ENCODE measurements at regions not wholly inside any gene's neighbourhood (a gene's known extent, or its start where the extent isn't known, plus 50 kb on each side); places are given as distances from the start of the nearest gene placed in this dataset.
"Not testable (repeated sequence)": the region's sequence is repeated elsewhere in the genome, so short reads cannot be mapped to it uniquely, and the experiment has no call there.

GRCh38 chr2:16217741-16218140, 277.4 kb downstream of the MYCN start:
- not testable (repeated sequence) for DNase-seq (ENCODE audit: low spot score)

- DNase-seq (ENCODE audit: low spot score), result no peak
Measured at GRCh38 chr2:16217291-16217690, 276.9 kb downstream of the MYCN start.

- no peak for DNase-seq (ENCODE audit: low spot score)
Measured at GRCh38 chr2:16216558-16216945, 276.2 kb downstream of the MYCN start.

GRCh38 chr2:16215902-16216557, 275.7 kb downstream of the MYCN start:
- DNase-seq (ENCODE audit: low spot score), result no peak

- no peak for DNase-seq (ENCODE audit: low spot score)
Measured at GRCh38 chr2:16214861-16215260, 274.5 kb downstream of the MYCN start.

- no peak for DNase-seq (ENCODE audit: low spot score)
Measured at GRCh38 chr2:16214391-16214790, 274.0 kb downstream of the MYCN start.

- DNase-seq (ENCODE audit: low spot score), result no peak
Measured at GRCh38 chr2:16212321-16212720, 272.0 kb downstream of the MYCN start.

- DNase-seq (ENCODE audit: low spot score), result no peak
Measured at GRCh38 chr2:16211341-16211740, 271.0 kb downstream of the MYCN start.

- no peak for DNase-seq (ENCODE audit: low spot score)
Measured at GRCh38 chr2:16210841-16211240, 270.5 kb downstream of the MYCN start.

GRCh38 chr2:16209799-16210198, 269.4 kb downstream of the MYCN start:
- no peak for DNase-seq (ENCODE audit: low spot score)

- no peak for DNase-seq (ENCODE audit: low spot score)
Measured at GRCh38 chr2:16208921-16209320, 268.6 kb downstream of the MYCN start.

GRCh38 chr2:16208241-16208797, 268.0 kb downstream of the MYCN start:
- DNase-seq (ENCODE audit: low spot score), result no peak

- no peak for DNase-seq (ENCODE audit: low spot score)
Measured at GRCh38 chr2:16207611-16208010, 267.3 kb downstream of the MYCN start.

GRCh38 chr2:16207151-16207550, 266.8 kb downstream of the MYCN start:
- DNase-seq (ENCODE audit: low spot score), result no peak

GRCh38 chr2:16206191-16206944, 266.0 kb downstream of the MYCN start:
- no peak for DNase-seq (ENCODE audit: low spot score)

- DNase-seq (ENCODE audit: low spot score), result no peak
Measured at GRCh38 chr2:16205631-16206030, 265.3 kb downstream of the MYCN start.

- no peak for DNase-seq (ENCODE audit: low spot score)
Measured at GRCh38 chr2:16204886-16205620, 264.7 kb downstream of the MYCN start.

GRCh38 chr2:16204251-16204650, 263.9 kb downstream of the MYCN start:
- DNase-seq (ENCODE audit: low spot score), result no peak

- no peak for DNase-seq (ENCODE audit: low spot score)
Measured at GRCh38 chr2:16203691-16204090, 263.3 kb downstream of the MYCN start.

GRCh38 chr2:16203069-16203468, 262.7 kb downstream of the MYCN start:
- no peak for DNase-seq (ENCODE audit: low spot score)

- no peak for DNase-seq (ENCODE audit: low spot score)
Measured at GRCh38 chr2:16202266-16203020, 262.1 kb downstream of the MYCN start.

GRCh38 chr2:16201848-16202247, 261.5 kb downstream of the MYCN start:
- DNase-seq (ENCODE audit: low spot score), result no peak
